HCT116 (cell line): ENCODE measurements at regions not wholly inside any gene's neighbourhood (a gene's known extent, or its start where the extent isn't known, plus 50 kb on each side); places are given as distances from the start of the nearest gene placed in this dataset.

ENCODE experiments used
- ATAC-seq: fragments of 200-7000 bp; cut with Tn5 transposase; 2 replicates; pipeline ENCODE4 v1.9.1; 2020; ENCODE audit warnings: mild to moderate bottlenecking, moderate library complexity
- BruUV-seq: library from RNA; stranded (reverse); fragments of 400-500 nt; replicated peaks from 2 replicates; lab custom pipeline; 2021; lab: Mats Ljungman, UMichigan
- CTCF ChIA-PET: fragments of 300-600 bp; sonication (Branson Sonifier 250); formaldehyde crosslinking; loops from one replicate; lab custom pipeline; 2021; ENCODE audit warnings: antibody characterized with exemption; lab: Charles Lee
- POLR2A ChIA-PET: fragments of 300-600, 350-600 bp; sonication (Branson Sonifier 250); formaldehyde crosslinking; loops from one replicate; lab custom pipeline; 2021; ENCODE audit warnings: antibody characterized with exemption; lab: Charles Lee
- RAD21 ChIA-PET, 2 experiments: fragments of 300-600 bp; sonication (Branson Sonifier 250); formaldehyde crosslinking; loops; one replicate each; lab custom pipeline; 2023; ENCODE audit warnings: low total read pairs in 2 of 2; ENCODE audit not compliant: uncharacterized antibody in 2 of 2, unreplicated experiment in 2 of 2, low non-redundant PET in 1 of 2; lab: Charles Lee
- DNase-seq: peaks from one replicate; pipeline ENCODE4 v3.0.0-alpha.2; 2010; ENCODE audit warnings: low read depth, low spot score
- H2AFZ ChIP-seq: fragments of 200-600 bp; shearing (Covaris generic), sonication (generic); 2 replicates; pipeline ENCODE4 v1.6.1; 2017; ENCODE audit warnings: low read depth, mixed run types, mixed read lengths, antibody characterized with exemption, low read length; ENCODE audit not compliant: poor library complexity, severe bottlenecking
- H3K27ac ChIP-seq: 2 replicates; pipeline ENCODE4 v1.5.1; 2012; ENCODE audit warnings: low read depth, low read length
- H3K27me3 ChIP-seq: fragments of 200-600 bp; sonication (generic); 2 replicates; pipeline ENCODE4 v1.6.1; 2016; ENCODE audit warnings: mixed run types, low read length, mixed read lengths; ENCODE audit not compliant: insufficient read depth
- H3K36me3 ChIP-seq, 2 experiments: fragments of 200-500 bp in 1 of 2; fragments of 200-600 bp in 1 of 2; sonication (Bioruptor generic) in 1 of 2; sonication (generic) in 1 of 2; 2 replicates each; pipeline versions ENCODE4 v1.5.1 to v1.6.1; 2014 to 2016; ENCODE audit warnings: low read length in 2 of 2, inconsistent platforms in 1 of 2, mixed read lengths in 1 of 2, mixed run types in 1 of 2; ENCODE audit not compliant: insufficient read depth in 2 of 2, control insufficient read depth in 1 of 2
- H3K4me1 ChIP-seq, 2 experiments: fragments of 200-600 bp in 1 of 2; sonication (generic) in 1 of 2; 2 replicates each; pipeline versions ENCODE4 v1.5.1 to v1.6.1; 2012 to 2017; ENCODE audit warnings: low read length in 2 of 2, inconsistent platforms in 1 of 2, mild to moderate bottlenecking in 1 of 2, mixed read lengths in 1 of 2, mixed run types in 1 of 2, moderate library complexity in 1 of 2; ENCODE audit not compliant: insufficient read depth in 2 of 2, control insufficient read depth in 1 of 2
- H3K4me2 ChIP-seq: fragments of 200-600 bp; sonication (generic); 2 replicates; pipeline ENCODE4 v1.6.1; 2017; ENCODE audit warnings: mixed run types, low read length, mixed read lengths
- H3K4me3 ChIP-seq, 2 experiments: fragments of 200-600 bp in 1 of 2; sonication (generic) in 1 of 2; replicated peaks in 1 of 2; 2 replicates each; pipeline ENCODE4 v1.5.1; 2011 to 2016; ENCODE audit warnings: low read length in 2 of 2, control low read depth in 1 of 2, low read depth in 1 of 2, mild to moderate bottlenecking in 1 of 2, mixed read lengths in 1 of 2, mixed run types in 1 of 2
- H3K79me2 ChIP-seq: fragments of 200-600 bp; sonication (generic); 2 replicates; pipeline ENCODE4 v1.6.1; 2017; ENCODE audit warnings: mild to moderate bottlenecking, mixed run types, low read length, moderate library complexity, mixed read lengths; ENCODE audit not compliant: insufficient read depth
- H3K9ac ChIP-seq: fragments of 200-600 bp; sonication (generic); 2 replicates; pipeline ENCODE4 v1.6.1; 2016; ENCODE audit warnings: low read length, mixed read lengths
- H3K9me2 ChIP-seq: fragments of 200-600 bp; sonication (generic), shearing (Covaris generic); 2 replicates; pipeline ENCODE4 v1.6.1; 2017; ENCODE audit warnings: mixed run types, mild to moderate bottlenecking, moderate library complexity; ENCODE audit not compliant: insufficient read depth
- H3K9me3 ChIP-seq, 2 experiments: fragments of 200-500 bp in 1 of 2; fragments of 200-600 bp in 1 of 2; sonication (Bioruptor generic) in 1 of 2; sonication (generic) in 1 of 2; 2 replicates each; pipeline ENCODE4 v1.6.1; 2014 to 2017; ENCODE audit warnings: low read length in 2 of 2, mixed read lengths in 2 of 2, inconsistent platforms in 1 of 2, low read depth in 1 of 2, mild to moderate bottlenecking in 1 of 2, mixed run types in 1 of 2, moderate library complexity in 1 of 2; ENCODE audit not compliant: control insufficient read depth in 1 of 2, insufficient read depth in 1 of 2
- H4K20me1 ChIP-seq: fragments of 200-600 bp; sonication (generic), shearing (Covaris generic); 2 replicates; pipeline ENCODE4 v1.6.1; 2017; ENCODE audit warnings: mixed run types, mild to moderate bottlenecking, moderate library complexity; ENCODE audit not compliant: insufficient read depth
- CEBPB ChIP-seq: IDR thresholded peaks from 2 replicates; pipeline ENCODE4 v1.6.1; 2012; ENCODE audit warnings: low read depth
- CTCF ChIP-seq, 3 experiments: fragments of 200-600 bp in 1 of 3; sonication (generic) in 1 of 3; IDR thresholded peaks in 2 of 3; conservative IDR thresholded peaks in 1 of 3; 2 replicates each; pipeline ENCODE4 v1.5.1; 2012 to 2017; ENCODE audit warnings: low read depth in 2 of 3, low read length in 2 of 3, antibody characterized with exemption in 1 of 3, borderline replicate concordance in 1 of 3, control low read depth in 1 of 3, mild to moderate bottlenecking in 1 of 3, mixed read lengths in 1 of 3, mixed run types in 1 of 3, moderate library complexity in 1 of 3; ENCODE audit not compliant: insufficient read depth in 1 of 3
- EGR1 ChIP-seq: IDR thresholded peaks from 2 replicates; pipeline ENCODE4 v1.6.1; 2012; ENCODE audit warnings: low read depth
- EZH2 ChIP-seq: fragments of 200-600 bp; sonication (generic); IDR thresholded peaks from 2 replicates; pipeline ENCODE4 v1.6.1; 2017; ENCODE audit warnings: antibody characterized with exemption, mixed run types
- EZH2phosphoT487 ChIP-seq: fragments of 200-600 bp; IDR thresholded peaks from 2 replicates; pipeline ENCODE4 v1.6.1; 2018; ENCODE audit warnings: antibody characterized with exemption, borderline replicate concordance
- REST ChIP-seq: IDR thresholded peaks from 2 replicates; pipeline ENCODE4 v1.6.1; 2012; ENCODE audit warnings: low read depth
- SIN3A ChIP-seq: IDR thresholded peaks from 2 replicates; pipeline ENCODE4 v1.6.1; 2012; ENCODE audit warnings: low read depth
- SP1 ChIP-seq: IDR thresholded peaks from 2 replicates; pipeline ENCODE4 v1.6.1; 2012; ENCODE audit warnings: low read depth
- SRF ChIP-seq: IDR thresholded peaks from 2 replicates; pipeline ENCODE4 v1.6.1; 2012; ENCODE audit warnings: low read depth
- TCF7L2 ChIP-seq: IDR thresholded peaks from 2 replicates; pipeline ENCODE4 v1.7.0; 2011; ENCODE audit warnings: borderline replicate concordance, inconsistent platforms; ENCODE audit not compliant: insufficient read depth, insufficient read length; ENCODE audit errors: extremely low read depth
- YY1 ChIP-seq: IDR thresholded peaks from 2 replicates; pipeline ENCODE4 v1.6.1; 2011; ENCODE audit warnings: low read length, low read depth, moderate library complexity, mild to moderate bottlenecking; ENCODE audit not compliant: insufficient replicate concordance; ENCODE audit errors: extremely low read depth
- ZBTB33 ChIP-seq: IDR thresholded peaks from 2 replicates; pipeline ENCODE4 v1.6.1; 2011; ENCODE audit warnings: mild to moderate bottlenecking, low read length, moderate library complexity; ENCODE audit not compliant: insufficient replicate concordance; ENCODE audit errors: extremely low read depth
- intact Hi-C: fragments of 100-400 bp; cut with micrococcal nuclease; formaldehyde crosslinking; loops from 2 replicates; pipeline ENCODE4 v1.10.0; 2022

GRCh38 chr9:13810510-13810909 lies 503.4 kb downstream of the NFIB start:
- intact Hi-C loops: loop anchor here (10.0 kb wide), 1 partner anchor 56 kb away; no protein-coding TSS in a partner anchor
- peaks cover 0 to 4% of the 10 kb centered on the region in 2 experiments; a peak in 1 of 4 replicates for H3K9me3 ChIP-seq
- H2AFZ ChIP-seq: no peak overlapping the region
- H4K20me1 ChIP-seq: no peaks in the 10 kb centered on the region
- H3K9ac ChIP-seq: no peak overlapping the region
- TF ChIP-seq CEBPB (no peak), SRF (no peak), SIN3A (no peak)
- H3K4me3 ChIP-seq: no peak overlapping the region
- no peaks in the 10 kb centered on the region for H3K36me3 ChIP-seq
- ChIA-PET CTCF (no interaction called here), RAD21 (no interaction called here), POLR2A (no interaction called here)
- BruUV-seq: no TSS peak
- H3K9me2 ChIP-seq: no peaks in the 10 kb centered on the region
- DNase-seq (no peak), ATAC-seq (no peak)
- H3K27ac ChIP-seq: no peak overlapping the region
- H3K4me1 ChIP-seq: no peaks in the 10 kb centered on the region
- no peaks in the 10 kb centered on the region for H3K27me3 ChIP-seq
- no peak overlapping the region for H3K4me2 ChIP-seq
- no peaks in the 10 kb centered on the region for H3K79me2 ChIP-seq

- no peaks in the 10 kb centered on the region for H3K4me1 ChIP-seq
- intact Hi-C loops: no loop called here
- CTCF ChIA-PET: no interaction called here
- no peak overlapping the region for H2AFZ ChIP-seq
- H3K4me3 ChIP-seq: no peak overlapping the region
- no peak overlapping the region for H3K9ac ChIP-seq
- no peak for DNase-seq
- RAD21 ChIA-PET: no interaction called here
- no TSS peak for BruUV-seq
- H3K9me2 ChIP-seq: no peaks in the 10 kb centered on the region
- ATAC-seq: no peak
- no peak overlapping the region for H3K27ac ChIP-seq
- H3K4me2 ChIP-seq: no peak overlapping the region
- no peaks in the 10 kb centered on the region for H3K79me2 ChIP-seq
- no peaks in the 10 kb centered on the region for H4K20me1 ChIP-seq
- peaks cover 0 to 4% of the 10 kb centered on the region in 2 experiments; a peak in 1 of 4 replicates for H3K9me3 ChIP-seq
- no peaks in the 10 kb centered on the region for H3K27me3 ChIP-seq
- POLR2A ChIA-PET: no interaction called here
- no peaks in the 10 kb centered on the region for H3K36me3 ChIP-seq
- TF ChIP-seq REST (no peak), CTCF (IDR thresholded peaks at IDR 0.05 in 2 of 3, conservative IDR thresholded peaks at IDR 0.05 in 1 of 3; ENCODE audit: borderline replicate concordance in 1 of 3, insufficient read depth in 1 of 3, low read depth in 2 of 3, low read length in 2 of 3) (no peak), EZH2 (no peak), YY1 (no peak), SIN3A (no peak), ZBTB33 (no peak), SRF (no peak), TCF7L2 (no peak), EZH2phosphoT487 (no peak), SP1 (no peak), EGR1 (no peak)
These were observed 504.5 kb downstream of the NFIB start for GRCh38 chr9:13809401-13809800.
